ENCODE measurements at regions not wholly inside any gene's neighbourhood (a gene's known extent, or its start where the extent isn't known, plus 50 kb on each side); places are given as distances from the start of the nearest gene placed in this dataset.

DNA sequence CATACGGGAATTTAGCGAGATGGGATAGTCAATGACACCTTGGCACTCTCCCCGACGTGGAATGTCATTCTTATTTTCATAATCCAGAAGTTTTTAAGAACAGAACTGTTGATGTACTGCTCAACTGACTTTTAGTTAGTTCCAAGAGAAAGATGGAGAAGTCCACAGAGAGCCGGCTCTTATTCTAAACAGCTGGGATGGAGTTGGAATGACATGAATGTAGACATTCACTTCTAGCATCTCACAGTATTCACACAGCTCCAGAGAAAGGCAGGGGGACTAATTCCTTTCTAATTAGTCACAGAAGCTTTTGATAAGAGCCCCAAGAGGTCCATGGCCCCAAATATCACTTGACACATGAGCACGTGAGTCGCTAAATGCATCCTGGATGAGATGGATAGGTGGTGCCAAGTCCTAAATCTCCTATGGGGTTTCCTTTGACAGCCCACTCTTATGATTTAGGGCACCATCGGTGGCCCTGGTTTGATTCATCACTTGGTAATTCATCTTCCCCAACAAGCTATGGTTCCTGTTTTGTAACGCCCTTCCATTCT is 420.3 kb upstream of the AUTS2 start:
- H3K27ac ChIP-seq, result no peak overlapping the region
- no peak for DNase-seq
- ATAC-seq (ENCODE audit: low FRiP score in 2 of 2), result peak in 1 of 2 donors; percentile 80
- no peaks in the 10 kb centered on the region for H3K27me3 ChIP-seq
- 55 to 64% methylated on average over 9 of the region's 9 CpGs for WGBS, 2 donors
- no peaks in the 10 kb centered on the region for H3K9me3 ChIP-seq
- no peaks in the 10 kb centered on the region for H3K4me1 ChIP-seq
- no peak overlapping the region for H3K4me3 ChIP-seq
- H3K36me3 ChIP-seq, result no peaks in the 10 kb centered on the region
- TF ChIP-seq POLR2A (IDR thresholded peaks at IDR 0.05) (no peak), EP300 (IDR thresholded peaks at IDR 0.05) (no peak), POLR2AphosphoS5 (IDR thresholded peaks at IDR 0.05) (no peak)
- TF ChIP-seq, protein P1, sequence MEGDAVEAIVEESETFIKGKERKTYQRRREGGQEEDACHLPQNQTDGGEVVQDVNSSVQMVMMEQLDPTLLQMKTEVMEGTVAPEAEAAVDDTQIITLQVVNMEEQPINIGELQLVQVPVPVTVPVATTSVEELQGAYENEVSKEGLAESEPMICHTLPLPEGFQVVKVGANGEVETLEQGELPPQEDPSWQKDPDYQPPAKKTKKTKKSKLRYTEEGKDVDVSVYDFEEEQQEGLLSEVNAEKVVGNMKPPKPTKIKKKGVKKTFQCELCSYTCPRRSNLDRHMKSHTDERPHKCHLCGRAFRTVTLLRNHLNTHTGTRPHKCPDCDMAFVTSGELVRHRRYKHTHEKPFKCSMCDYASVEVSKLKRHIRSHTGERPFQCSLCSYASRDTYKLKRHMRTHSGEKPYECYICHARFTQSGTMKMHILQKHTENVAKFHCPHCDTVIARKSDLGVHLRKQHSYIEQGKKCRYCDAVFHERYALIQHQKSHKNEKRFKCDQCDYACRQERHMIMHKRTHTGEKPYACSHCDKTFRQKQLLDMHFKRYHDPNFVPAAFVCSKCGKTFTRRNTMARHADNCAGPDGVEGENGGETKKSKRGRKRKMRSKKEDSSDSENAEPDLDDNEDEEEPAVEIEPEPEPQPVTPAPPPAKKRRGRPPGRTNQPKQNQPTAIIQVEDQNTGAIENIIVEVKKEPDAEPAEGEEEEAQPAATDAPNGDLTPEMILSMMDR (IDR thresholded peaks at IDR 0.05), result no peak

DNA sequence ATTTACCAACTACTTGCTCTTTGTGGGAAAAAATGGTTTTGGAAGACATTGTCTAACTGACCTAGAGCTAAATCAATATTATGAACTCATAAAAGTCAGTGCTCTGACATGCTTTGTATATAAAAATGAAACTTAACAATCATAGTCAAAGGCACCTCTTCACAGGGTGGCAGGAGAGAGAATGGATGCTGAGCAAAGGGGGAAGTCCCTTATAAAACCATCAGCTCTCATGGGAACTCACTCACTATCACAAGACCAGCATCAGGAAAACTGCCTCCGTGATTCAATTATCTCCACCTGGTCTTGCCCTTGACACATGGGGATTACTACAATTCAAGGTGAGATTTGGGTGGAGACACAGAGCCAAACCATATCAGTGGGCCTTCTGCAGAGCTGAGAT is 417.6 kb upstream of the AUTS2 start:
- Histone ChIP-seq H3K27me3 (no peaks in the 10 kb centered on the region), H3K36me3 (no peaks in the 10 kb centered on the region), H3K9me3 (no peaks in the 10 kb centered on the region), H3K4me1 (no peaks in the 10 kb centered on the region), H3K27ac (no peak overlapping the region), H3K4me3 (no peak overlapping the region)
- ATAC-seq (ENCODE audit: low FRiP score in 2 of 2), result no peak
- TF ChIP-seq POLR2AphosphoS5 (IDR thresholded peaks at IDR 0.05) (no peak), POLR2A (IDR thresholded peaks at IDR 0.05) (no peak), EP300 (IDR thresholded peaks at IDR 0.05) (no peak)
- TF ChIP-seq, protein P1 (IDR thresholded peaks at IDR 0.05), result no peak
- DNase-seq, result no peak
- 65 to 82% methylated on average over 1 of the region's 1 CpG for WGBS, 2 donors

DNA sequence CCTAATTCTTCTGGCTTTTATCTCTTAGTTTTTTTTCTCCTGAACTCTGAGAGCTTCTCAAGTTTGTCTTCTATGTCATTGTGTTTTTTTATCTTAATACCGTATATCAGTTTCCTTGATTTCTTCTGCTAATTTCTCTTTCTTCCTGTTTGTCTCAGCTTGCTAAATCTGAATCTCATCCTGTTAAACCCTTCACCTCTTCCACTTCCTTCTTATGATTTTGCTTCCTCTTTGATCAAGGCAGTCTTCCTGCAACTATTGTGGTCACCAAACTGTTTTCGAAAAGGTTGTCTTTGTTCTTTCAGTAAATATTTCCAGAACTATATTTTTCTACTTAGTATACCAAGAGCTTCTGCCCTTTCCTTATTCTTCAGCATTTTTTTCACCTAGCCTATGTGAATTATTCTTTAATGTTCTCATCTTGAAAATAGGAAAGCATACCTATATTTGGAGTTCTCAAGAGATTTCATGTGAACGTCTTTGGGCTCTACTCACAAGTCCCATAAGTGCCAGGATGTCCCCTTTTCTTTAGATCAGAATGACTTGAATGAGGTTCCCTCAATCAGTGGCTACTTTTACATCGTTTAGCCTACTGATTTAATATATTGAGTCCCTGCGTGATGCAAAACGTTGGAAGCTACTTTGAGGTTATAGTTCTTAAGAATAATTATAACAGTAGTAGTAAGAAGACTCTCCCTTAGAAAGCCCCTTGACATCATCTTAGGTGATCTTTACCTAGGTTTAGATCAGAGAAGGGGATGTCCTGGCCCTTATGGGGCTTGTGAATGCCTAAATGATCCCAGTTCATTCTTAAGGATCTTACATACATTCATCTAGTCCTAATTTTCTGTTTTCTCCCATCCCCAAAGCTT is 415.4 kb upstream of the AUTS2 start:
- Histone ChIP-seq H3K27ac (no peak overlapping the region), H3K36me3 (no peaks in the 10 kb centered on the region), H3K4me1 (no peaks in the 10 kb centered on the region), H3K27me3 (no peaks in the 10 kb centered on the region), H3K4me3 (no peak overlapping the region), H3K9me3 (no peaks in the 10 kb centered on the region)
- 61 to 63% methylated on average over 6 of the region's 6 CpGs for WGBS, 2 donors
- no peak for TF ChIP-seq POLR2AphosphoS5 (IDR thresholded peaks at IDR 0.05)
- no peak for TF ChIP-seq EP300 (IDR thresholded peaks at IDR 0.05)
- TF ChIP-seq, protein P1 (IDR thresholded peaks at IDR 0.05), result no peak
- no peak for TF ChIP-seq POLR2A (IDR thresholded peaks at IDR 0.05)
- no peak for DNase-seq
- ATAC-seq (ENCODE audit: low FRiP score in 2 of 2), result no peak

DNA sequence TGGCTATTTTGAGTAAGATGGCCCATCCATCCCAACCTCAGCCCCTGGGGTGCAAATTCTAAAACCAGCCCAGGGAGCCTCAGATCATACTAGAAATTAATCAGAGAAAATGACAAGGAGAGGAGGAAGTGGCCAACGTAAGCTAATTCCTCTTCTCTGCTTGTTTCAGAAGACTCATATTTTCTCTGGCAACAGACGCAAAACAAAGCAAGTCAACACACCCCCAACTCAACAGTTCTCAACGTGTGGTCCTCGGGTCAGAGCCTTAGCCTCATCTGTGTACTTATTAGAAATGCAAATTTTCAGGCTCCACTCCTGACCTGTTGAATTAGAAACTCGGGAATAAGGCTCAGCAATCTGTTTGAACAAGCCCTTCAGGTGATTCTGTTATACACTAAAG is 413.9 kb upstream of the AUTS2 start:
- Histone ChIP-seq H3K4me3 (no peak overlapping the region), H3K36me3 (no peaks in the 10 kb centered on the region), H3K4me1 (no peaks in the 10 kb centered on the region), H3K9me3 (no peaks in the 10 kb centered on the region), H3K27ac (no peak overlapping the region), H3K27me3 (no peaks in the 10 kb centered on the region)
- TF ChIP-seq, protein P1 (IDR thresholded peaks at IDR 0.05), result no peak
- TF ChIP-seq POLR2AphosphoS5 (IDR thresholded peaks at IDR 0.05) (no peak), EP300 (IDR thresholded peaks at IDR 0.05) (no peak), POLR2A (IDR thresholded peaks at IDR 0.05) (no peak)
- ATAC-seq (ENCODE audit: low FRiP score in 2 of 2) (peak in 1 of 2 donors; percentile 56), DNase-seq (no peak)
- 31 to 32% methylated on average over 5 of the region's 5 CpGs for WGBS, 2 donors
